MM.1S (cell line): ENCODE measurements at regions not wholly inside any gene's neighbourhood (a gene's known extent, or its start where the extent isn't known, plus 50 kb on each side); places are given as distances from the start of the nearest gene placed in this dataset.

ENCODE experiments used
- DNase-seq: peaks from one replicate; pipeline ENCODE4 v3.0.0-alpha.2; 2015
- H2AFZ ChIP-seq: fragments of 300-600 bp; sonication (generic); 2 replicates; pipeline ENCODE4 v1.6.0; 2016; ENCODE audit warnings: antibody characterized with exemption, low read length
- H3F3A ChIP-seq: fragments of 300-600 bp; sonication (generic); 2 replicates; pipeline ENCODE4 v1.6.1; 2016; ENCODE audit warnings: mild to moderate bottlenecking, antibody characterized with exemption, low read length, moderate library complexity, mixed read lengths; ENCODE audit not compliant: insufficient read depth
- H3K27ac ChIP-seq: fragments of 300-600 bp; sonication (generic); 2 replicates; pipeline ENCODE4 v1.5.1; 2016; ENCODE audit warnings: mild to moderate bottlenecking, low read length
- H3K27me3 ChIP-seq: fragments of 300-600 bp; sonication (generic); replicated peaks from 2 replicates; pipeline ENCODE4 v1.6.0; 2016; ENCODE audit warnings: low read length; ENCODE audit not compliant: insufficient read depth
- H3K36me3 ChIP-seq: fragments of 300-600 bp; sonication (generic); replicated peaks from 2 replicates; pipeline ENCODE4 v1.6.1; 2016; ENCODE audit warnings: mild to moderate bottlenecking, low read length, mixed read lengths; ENCODE audit not compliant: insufficient read depth
- H3K4me1 ChIP-seq: fragments of 300-600 bp; sonication (generic); 2 replicates; pipeline ENCODE4 v1.6.1; 2016; ENCODE audit warnings: low read length, mixed read lengths
- H3K4me2 ChIP-seq: fragments of 300-600 bp; sonication (generic); 2 replicates; pipeline ENCODE4 v1.6.0; 2016; ENCODE audit warnings: low read depth, low read length
- H3K4me3 ChIP-seq: fragments of 300-600 bp; sonication (generic); 2 replicates; pipeline ENCODE4 v1.5.1; 2016; ENCODE audit warnings: low read length, mixed read lengths
- H3K79me2 ChIP-seq: fragments of 300-600 bp; sonication (generic); 2 replicates; pipeline ENCODE4 v1.6.1; 2016; ENCODE audit warnings: mixed run types, low read length, mixed read lengths
- H3K9ac ChIP-seq: fragments of 300-600 bp; sonication (generic); 2 replicates; pipeline ENCODE4 v1.6.1; 2016; ENCODE audit warnings: low read length, mixed read lengths
- H3K9me2 ChIP-seq: fragments of 300-600 bp; sonication (generic); replicated peaks from 2 replicates; pipeline ENCODE4 v1.6.1; 2016; ENCODE audit warnings: mild to moderate bottlenecking, low read length, mixed read lengths; ENCODE audit not compliant: insufficient read depth
- H3K9me3 ChIP-seq: fragments of 300-600 bp; sonication (generic); replicated peaks from 2 replicates; pipeline ENCODE4 v1.6.1; 2016; ENCODE audit warnings: mild to moderate bottlenecking, low read length, mixed read lengths; ENCODE audit not compliant: insufficient read depth
- H4K20me1 ChIP-seq: fragments of 300-600 bp; sonication (generic); 2 replicates; pipeline ENCODE4 v1.6.1; 2016; ENCODE audit warnings: mild to moderate bottlenecking, low read length, moderate library complexity, mixed read lengths; ENCODE audit not compliant: insufficient read depth
- CTCF ChIP-seq: fragments of 300-600 bp; sonication (generic); IDR thresholded peaks from 2 replicates; pipeline ENCODE4 v1.5.1; 2016; ENCODE audit warnings: antibody characterized with exemption, low read length, mixed read lengths
- EZH2 ChIP-seq: fragments of 300-600 bp; sonication (generic); optimal IDR thresholded peaks from 2 replicates; pipeline ENCODE3; 2017; ENCODE audit warnings: low read depth, mild to moderate bottlenecking, antibody characterized with exemption, low read length, mixed read lengths
- EZH2phosphoT487 ChIP-seq: fragments of 300-600 bp; sonication (generic); IDR thresholded peaks from 2 replicates; pipeline ENCODE4 v1.6.1; 2018; ENCODE audit warnings: antibody characterized with exemption, low read length

- Histone ChIP-seq H3K36me3 (no peaks in the 10 kb centered on the region), H4K20me1 (no peaks in the 10 kb centered on the region), H3K27me3 (no peaks in the 10 kb centered on the region), H2AFZ (no peak overlapping the region), H3F3A (no peaks in the 10 kb centered on the region), H3K9ac (no peak overlapping the region), H3K4me1 (no peaks in the 10 kb centered on the region), H3K4me2 (no peak overlapping the region), H3K27ac (no peak overlapping the region), H3K9me3 (no peaks in the 10 kb centered on the region), H3K4me3 (no peak overlapping the region), H3K9me2 (no peaks in the 10 kb centered on the region), H3K79me2 (no peaks in the 10 kb centered on the region)
- TF ChIP-seq EZH2phosphoT487: no peak
- TF ChIP-seq CTCF: no peak
- no peak for TF ChIP-seq EZH2
- DNase-seq: no peak
Observed at GRCh38 chr13:78907006-78907405, 248.1 kb upstream of the OBI1 start.

- Histone ChIP-seq H3K9me2 (no peaks in the 10 kb centered on the region), H3K27ac (no peak overlapping the region), H3F3A (no peaks in the 10 kb centered on the region), H3K9ac (no peak overlapping the region), H4K20me1 (no peaks in the 10 kb centered on the region), H3K4me2 (no peak overlapping the region), H3K4me3 (no peak overlapping the region), H3K9me3 (no peaks in the 10 kb centered on the region), H3K27me3 (no peaks in the 10 kb centered on the region), H3K79me2 (no peaks in the 10 kb centered on the region), H3K4me1 (no peaks in the 10 kb centered on the region), H2AFZ (no peak overlapping the region), H3K36me3 (no peaks in the 10 kb centered on the region)
- no peak for DNase-seq
- TF ChIP-seq EZH2phosphoT487 (no peak), EZH2 (no peak), CTCF (no peak)
Observed at GRCh38 chr13:78897200-78897599, 238.2 kb upstream of the OBI1 start.

- Histone ChIP-seq H3K9me2 (no peaks in the 10 kb centered on the region), H3K4me1 (no peaks in the 10 kb centered on the region), H2AFZ (no peak overlapping the region), H3K36me3 (no peaks in the 10 kb centered on the region), H3K4me3 (no peak overlapping the region), H3K9me3 (no peaks in the 10 kb centered on the region), H3K4me2 (no peak overlapping the region), H3K79me2 (no peaks in the 10 kb centered on the region), H3K27ac (no peak overlapping the region), H3F3A (no peaks in the 10 kb centered on the region), H3K9ac (no peak overlapping the region), H4K20me1 (no peaks in the 10 kb centered on the region), H3K27me3 (no peaks in the 10 kb centered on the region)
- no peak for TF ChIP-seq CTCF
- no peak for TF ChIP-seq EZH2phosphoT487
- no peak for TF ChIP-seq EZH2
- no peak for DNase-seq
Observed at GRCh38 chr13:78884571-78884970, 225.6 kb upstream of the OBI1 start.
